Hematopoietic multipotent progenitor cell (in vitro differentiated cells): ENCODE measurements at regions not wholly inside any gene's neighbourhood (a gene's known extent, or its start where the extent isn't known, plus 50 kb on each side); places are given as distances from the start of the nearest gene placed in this dataset.

Experiments
- DNase-seq, 3 donors: peaks; one replicate each; pipeline ENCODE4 v3.0.0-alpha.2; 2011 to 2015; ENCODE audit warnings: low read depth in 2 of 3, low spot score in 2 of 3

DNA sequence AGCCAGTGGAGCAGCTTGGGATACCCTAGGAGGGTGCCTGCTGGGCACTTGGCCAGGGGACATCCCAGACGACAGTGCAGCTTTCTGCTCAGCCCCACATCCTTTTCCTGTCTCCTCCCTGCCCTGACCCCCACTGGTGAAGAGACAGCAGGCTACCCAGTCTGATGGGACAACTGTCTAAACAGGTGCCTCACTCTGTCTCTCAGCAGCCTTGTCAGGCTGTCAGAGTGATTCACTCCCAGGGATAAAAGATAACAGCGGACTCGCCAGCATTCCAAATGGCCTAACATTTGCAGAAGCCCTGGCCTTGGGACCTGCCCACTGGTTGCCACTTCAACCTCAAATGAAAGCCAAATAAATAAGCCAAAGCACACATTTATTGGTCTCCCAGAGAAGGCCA lies 318.6 kb upstream of the PLET1 start:
- DNase-seq: no peak

DNA sequence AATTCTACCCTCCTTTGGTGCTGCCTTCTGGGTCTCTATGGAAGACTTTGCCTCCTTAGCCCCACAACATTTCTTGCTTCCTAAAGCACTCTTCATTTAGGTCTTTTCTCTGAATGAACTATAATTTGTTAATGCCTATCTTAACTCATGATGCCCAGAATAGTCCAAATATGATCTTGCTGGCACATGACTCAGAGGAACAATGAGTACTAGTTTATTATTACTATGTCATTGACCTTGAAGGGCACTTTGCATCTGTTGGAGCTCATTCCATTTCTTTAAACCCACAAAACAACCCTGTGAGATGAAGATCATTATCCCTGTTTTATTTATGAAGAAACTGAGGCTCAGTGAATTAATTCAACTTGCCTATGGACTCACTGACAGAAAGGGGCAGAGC lies 320.2 kb upstream of the PLET1 start:
- DNase-seq: no peak

DNA sequence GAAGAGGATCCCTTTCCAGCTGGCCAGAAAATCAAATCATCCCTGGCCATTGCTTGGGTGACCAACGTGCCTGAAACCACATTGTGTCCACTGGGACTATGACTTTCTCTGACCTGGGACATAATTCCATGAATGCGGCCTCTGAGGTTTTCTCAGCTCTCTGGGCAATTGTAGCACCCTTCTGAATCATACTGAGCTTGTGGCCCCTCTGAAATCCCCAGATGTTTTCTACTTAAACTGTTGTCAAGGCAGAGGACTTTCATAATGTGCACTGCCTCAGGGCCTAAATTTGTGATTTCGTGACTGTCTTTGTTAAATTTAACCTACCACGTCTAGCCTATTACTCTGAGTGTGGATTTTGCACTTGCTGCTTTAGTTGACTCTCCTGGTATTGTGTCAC lies 321.1 kb upstream of the PLET1 start:
- no peak for DNase-seq

DNA sequence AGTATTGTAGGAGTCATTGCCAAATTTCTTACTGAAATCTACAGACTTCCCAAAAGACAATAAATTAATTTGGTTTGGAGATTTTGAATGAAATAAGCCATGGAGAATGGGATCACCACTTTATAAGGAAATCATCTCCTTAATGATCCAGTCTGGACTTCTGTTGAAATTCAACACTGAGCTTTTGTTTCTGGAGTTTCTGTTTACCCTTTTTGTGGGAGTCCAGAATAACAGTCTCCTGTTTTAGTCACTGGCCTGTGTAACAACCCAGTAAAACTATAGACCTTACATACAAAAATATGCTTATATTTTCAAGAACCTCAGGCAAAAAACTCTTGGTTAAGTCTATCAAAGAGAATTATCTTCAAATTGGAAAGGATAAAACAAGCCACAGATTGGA lies 321.7 kb upstream of the PLET1 start:
- no peak for DNase-seq

DNA sequence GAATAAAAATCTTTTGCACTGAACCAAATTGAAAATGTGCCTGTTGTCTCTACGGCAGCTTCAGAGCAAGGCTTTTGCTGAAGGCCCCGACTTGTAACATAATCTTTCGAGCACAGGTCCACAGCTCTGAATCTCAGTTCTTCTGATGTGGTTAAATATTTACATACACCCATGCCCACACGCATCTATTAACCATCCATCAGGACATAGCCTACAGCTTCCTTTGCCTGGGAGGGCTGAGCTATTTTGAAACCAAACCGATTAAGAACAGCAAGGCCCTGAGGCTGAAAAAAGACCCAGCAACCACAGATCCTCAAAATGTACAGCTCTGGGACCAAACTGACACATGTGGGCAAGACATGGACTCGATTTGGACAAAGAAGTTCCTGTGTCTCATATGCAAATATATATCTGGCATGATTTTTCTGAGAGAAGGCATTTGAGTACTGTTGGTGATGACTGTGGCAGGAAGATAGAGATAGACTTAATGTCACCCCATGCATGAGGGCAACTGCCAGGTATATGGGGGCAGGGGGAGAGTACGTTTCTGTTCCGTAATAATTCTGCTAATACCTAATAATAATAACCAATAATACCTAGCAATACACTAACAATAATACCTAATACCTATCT lies 322.7 kb upstream of the PLET1 start:
- no peak for DNase-seq

DNA sequence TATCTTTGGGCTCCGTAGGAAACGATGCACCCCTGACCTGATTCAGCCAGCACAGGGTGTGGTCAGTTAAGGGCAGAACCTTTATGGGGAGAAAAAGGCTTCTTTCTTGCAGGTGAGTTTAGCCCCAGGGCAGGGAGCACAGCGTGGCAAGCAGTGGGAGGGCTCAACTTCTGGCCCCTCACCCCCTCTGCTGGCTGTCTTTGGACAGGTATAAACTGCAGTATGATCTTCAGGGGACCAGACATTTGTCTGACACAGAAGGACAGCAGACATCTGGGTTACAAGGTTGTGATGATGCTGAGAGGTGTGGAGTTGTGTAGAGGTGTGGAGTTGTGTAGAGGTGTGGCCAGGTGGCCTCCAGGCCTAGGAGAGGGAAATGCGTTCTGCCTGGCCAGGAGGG lies 324.0 kb upstream of the PLET1 start:
- DNase-seq: peak in 2 of 3 donors; percentile 6 to 27

DNA sequence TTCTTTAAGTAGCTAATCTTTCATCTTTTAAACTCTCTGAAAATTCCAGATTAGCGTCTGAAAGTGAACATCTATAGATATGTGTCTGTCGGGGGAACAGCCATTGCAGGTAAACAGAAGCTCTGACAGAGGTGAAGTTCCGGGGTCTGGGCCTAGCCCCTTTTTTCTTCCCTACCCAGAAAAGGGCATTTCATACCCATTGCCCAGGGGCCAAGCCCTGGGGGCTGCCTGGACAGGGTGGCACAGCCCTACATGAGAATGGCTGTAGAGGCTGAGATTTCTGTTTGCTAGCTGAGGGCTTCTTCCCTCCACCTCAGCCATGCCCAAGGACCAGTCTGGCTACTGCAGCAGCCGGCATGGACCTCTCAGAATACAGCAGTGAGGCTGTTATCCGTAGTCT lies 327.0 kb upstream of the PLET1 start:
- no peak for DNase-seq

DNA sequence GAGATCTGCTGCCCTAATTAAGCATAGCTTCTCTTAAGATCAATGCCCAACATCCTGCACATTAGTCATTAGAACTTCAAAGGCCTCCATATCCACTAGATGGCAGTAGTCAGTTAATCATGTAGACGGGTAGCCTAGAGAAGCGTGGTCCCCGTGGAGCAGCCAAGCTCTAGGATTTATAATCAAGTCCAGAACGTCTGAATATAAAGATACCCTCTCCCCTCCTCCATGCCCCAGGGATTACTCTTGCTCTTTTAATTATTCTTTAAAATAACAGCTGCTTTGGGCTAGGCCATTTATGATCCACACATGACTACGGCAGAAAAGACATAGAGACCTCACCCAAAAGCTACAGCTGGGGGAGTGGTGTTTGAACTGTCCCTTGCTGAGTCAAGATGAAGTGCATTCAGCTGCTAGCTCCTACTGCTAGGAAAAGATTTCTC lies 327.6 kb upstream of the PLET1 start:
- peak in 2 of 3 donors; percentile 57 to 79 for DNase-seq

DNA sequence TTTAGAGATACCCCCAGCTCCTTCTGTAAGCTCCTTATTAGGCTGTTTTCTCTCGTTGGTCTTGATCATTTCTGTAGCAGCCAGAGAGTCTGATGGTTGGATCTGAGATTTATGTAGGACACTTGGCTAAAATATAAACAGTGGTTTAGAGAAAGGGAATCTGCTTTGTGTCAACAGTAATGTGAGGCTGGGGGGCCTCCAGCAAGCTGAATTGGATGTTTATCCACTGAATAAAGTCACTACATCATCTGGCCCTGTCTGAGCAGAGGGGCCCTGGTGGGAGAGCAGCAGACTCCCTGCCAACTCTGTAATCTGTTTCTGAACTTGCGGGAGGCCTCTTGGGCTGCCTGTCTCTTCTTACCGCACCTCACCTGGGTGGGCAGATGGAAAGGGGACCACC lies 328.5 kb upstream of the PLET1 start:
- DNase-seq: no peak

DNA sequence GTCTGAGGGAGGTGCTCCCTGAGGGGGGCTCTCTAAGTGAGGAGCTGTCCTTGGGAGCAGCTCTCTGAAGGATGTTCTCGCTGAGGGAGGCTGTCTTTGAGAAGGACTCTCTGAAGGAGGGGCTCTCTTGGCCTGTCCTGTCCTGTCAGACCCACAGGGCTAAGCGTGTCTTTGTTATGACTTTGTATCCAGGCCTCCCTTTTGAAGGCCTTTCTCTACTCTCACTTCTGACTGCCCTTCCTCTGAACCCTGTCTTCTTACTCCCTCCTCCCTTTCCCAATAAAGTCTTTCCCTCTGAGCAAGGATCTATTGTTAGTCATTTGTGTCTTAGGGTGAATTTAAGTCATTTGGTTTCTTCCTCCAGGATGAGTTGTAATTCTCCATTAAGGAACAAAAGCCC lies 330.1 kb upstream of the PLET1 start:
- DNase-seq: no peak

DNA sequence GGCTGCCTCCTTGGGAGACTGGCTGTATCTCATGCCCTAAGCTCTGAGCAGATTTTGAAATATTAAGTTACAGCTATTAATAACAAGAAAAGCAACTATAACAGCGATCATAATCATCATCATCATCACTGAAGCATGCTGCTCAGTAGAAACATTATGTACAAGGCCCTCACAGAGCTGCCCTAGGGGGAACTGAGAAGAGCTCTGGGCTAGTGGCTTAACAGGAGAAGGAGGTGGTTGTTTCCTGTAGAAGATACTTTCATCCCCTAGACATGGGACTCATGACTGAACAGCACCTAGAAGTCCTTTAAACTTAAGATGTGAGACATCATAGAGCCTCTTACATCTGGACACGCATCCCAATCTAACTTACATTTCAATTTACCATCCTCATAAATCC lies 332.8 kb upstream of the PLET1 start:
- DNase-seq: no peak

DNA sequence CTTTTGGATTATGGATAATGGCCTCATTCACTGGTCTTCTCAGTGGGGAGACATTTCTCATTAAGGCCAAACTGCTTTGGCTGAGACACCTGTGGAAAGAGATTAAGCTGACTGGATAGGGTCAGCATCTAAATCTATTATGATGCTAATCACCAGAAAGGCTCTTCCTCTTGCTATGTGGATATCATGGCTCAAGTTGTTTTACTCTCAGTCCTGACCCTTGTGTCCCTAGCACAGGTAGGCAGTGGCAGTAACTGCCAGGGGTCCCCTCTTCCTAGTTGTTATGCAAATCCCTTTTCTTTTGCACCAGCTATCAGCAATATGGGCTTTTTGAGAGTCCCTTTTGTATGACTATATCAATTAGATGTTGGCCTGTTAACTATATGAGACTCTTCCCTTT lies 335.7 kb upstream of the PLET1 start:
- no peak for DNase-seq

DNA sequence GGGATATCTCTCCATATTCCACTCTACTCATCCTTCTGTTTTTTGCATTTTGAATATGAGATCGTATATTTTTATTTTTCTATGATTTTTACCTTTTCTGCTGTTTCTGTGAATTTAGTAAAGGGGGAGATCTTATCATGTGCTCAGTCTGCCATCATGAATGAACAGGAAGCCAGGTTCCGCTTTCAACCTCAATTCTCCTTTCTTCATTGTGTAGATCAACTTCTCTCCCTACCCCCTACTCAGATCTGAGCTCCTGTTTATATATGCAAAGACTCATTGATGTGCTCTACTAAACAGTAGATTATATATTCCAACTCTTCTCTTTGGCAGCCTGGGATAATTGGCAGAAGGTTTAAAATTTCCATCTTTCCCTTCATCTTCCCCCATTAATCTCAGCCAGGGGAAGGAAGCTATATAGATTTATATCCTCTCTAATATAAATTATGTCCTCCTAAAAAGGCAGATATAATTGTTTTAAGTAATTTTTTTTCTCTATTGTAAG lies 336.7 kb upstream of the PLET1 start:
- DNase-seq: peak in 1 of 3 donors; percentile 1

DNA sequence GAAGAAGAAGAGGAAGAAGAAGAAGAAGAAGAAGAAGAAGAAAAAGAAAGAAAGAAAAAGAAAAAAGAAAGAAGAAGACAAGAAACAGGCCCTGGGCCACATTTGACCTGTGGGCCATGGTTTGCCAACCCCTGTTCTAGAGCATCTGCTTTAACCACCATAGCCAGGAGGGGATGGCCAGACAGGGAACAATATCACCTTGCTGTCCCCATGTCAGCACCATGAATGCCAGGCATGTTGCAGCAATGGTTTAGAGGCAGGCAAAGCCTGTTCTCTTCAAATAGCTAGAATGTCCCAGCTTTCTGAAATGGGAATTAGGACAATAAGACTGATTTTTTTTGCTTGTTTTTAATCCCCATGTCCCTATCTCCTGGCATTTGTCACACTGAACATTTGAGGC lies 338.6 kb upstream of the PLET1 start:
- no peak for DNase-seq

DNA sequence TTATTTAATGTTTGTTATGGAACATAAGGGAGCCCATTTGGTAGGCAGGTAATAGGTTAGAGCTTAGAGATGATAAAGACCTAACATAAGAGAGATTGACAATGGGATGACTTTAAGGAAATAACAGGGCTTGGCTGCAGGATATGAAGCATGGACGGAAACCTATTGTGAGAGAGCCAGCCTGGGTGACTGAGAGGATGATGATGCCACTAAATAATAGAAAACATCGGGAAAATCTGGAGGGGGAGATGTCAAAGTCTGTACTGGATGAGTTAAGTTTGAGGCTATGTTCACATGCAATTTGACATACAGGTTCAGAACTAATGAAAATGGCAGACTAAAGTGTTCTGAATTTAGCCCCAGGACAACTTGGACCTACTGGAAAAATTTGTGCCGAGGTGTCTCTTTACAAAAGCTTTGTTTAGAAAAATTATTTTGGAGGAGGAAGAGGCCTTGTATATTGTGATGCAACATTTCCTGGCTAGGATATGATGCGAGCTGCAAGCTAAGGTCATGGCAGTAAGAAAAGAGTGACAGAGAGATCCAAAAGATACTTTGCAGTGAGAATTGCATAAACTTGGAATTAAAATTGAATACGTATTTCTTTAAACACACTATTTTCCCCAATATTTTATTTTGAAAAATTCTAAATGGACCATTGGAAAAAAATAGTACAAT lies 339.3 kb upstream of the PLET1 start:
- no peak for DNase-seq

DNA sequence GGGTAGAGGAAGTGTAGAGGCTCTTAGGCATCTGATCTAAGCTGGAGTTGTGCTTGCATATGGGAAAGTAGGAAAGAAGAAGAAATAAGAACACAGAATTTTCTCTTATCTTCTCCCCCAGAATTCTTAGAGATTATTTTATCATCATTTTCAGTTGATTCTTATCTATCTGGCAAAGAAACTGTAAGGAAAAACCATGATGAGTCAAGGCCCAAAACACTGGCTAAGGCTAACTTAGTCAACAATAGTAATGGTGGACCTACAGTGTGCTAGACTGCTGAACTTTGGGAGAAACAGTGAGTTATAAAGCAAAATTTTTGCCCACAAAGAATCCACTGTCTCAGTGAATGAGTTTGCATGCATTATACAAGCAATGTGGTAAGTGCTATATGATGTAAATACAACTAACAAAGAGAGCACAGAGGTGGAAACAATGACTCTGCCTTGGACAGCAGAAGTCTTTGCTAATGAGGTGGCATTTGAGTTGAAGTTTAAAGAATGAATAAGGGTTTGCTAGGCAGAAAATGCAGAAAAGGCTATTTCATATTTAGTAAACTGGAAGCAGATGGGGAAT lies 344.5 kb upstream of the PLET1 start:
- no peak for DNase-seq

DNA sequence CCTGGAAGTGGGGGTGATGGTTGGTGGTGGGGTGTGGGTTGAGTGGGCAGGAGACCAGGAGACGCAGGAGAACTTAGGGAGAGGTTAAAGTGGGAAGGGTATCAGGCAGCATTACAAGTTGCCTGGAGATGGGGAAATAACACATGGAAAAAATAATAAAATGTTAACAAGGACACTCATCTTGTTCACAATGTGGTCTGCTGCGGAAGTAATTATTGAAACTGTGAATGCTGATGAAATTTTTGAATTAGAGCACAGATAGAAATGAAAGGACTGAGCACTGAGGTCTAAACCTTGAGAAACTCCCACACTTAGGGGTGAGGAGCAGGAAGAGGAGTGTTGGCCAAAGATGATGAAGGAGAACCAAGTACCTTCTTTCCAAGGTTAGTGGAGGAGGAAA lies 346.0 kb upstream of the PLET1 start:
- no peak for DNase-seq

DNA sequence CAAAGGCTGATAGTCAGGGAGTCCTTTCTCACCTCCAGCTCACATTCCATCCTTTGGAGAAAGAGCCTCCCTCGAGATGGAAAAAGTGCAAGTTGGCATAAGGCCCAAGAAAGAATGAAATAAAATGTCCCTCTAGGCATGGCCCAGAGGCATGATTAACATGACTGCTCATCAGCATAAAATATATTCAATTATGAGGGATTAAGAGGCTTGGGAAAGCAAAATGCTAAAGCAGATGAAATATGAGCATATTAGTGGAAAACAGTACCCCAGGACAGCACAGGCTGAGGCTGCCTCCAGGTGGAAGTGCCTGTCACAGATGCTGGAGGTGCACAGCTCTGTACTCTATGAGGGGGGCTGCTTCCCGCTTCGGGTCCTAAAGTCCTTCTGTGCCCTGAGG lies 347.8 kb upstream of the PLET1 start:
- no peak for DNase-seq

DNA sequence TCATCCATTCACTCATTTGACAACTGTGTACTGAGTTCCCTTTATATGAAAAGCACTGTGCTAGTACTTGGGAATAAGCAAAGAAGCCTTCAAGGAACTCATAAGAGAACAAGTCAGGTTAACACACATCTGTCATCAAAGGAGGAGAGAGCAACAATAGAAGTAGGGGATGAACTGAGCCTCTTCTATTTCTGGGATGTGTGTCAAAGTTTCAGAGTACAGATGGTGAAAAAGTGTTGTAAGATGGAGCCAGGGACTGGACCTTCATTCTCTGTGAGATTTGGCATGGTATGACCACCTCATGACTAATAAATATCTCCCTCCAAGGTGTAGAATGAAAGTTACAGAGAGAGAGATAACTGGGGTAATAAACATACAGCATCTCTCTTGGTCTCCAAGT lies 349.8 kb upstream of the PLET1 start:
- DNase-seq: no peak

DNA sequence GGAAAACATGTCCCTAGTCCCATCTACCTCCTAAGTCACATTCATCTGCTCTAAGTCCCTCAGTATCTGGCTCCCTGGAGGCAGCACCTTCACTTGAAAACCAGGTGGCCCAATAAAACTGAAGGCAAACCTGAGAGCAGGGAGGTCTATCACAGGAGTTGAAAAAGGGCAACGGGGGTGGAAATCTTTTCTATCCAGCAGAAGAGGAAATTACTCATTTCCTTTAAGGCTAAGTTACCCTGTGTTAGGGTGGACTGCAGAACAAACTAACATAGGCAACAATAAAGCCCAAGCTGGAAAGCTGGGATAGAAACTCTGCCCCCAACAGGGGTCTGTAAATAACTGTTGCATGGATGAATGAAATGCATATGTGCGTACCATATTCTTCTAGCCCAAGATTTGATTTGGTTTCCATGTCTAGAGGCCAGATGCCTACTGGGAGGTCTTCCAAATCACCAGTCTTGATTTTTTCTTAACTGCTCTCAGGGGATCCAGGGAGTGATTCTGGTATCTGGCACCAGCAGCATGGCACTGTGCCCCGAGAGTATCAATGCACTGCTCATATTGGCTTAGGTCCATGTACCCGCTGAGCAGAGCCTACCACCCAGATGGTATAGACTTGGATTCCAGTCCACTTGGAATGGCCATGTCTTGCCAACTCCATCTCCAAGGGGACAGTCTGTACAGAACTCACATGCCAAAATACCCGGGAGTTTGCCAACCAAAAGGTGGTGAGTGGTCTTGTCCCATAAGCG lies 350.0 kb upstream of the NCAM1 start:
- DNase-seq: no peak

DNA sequence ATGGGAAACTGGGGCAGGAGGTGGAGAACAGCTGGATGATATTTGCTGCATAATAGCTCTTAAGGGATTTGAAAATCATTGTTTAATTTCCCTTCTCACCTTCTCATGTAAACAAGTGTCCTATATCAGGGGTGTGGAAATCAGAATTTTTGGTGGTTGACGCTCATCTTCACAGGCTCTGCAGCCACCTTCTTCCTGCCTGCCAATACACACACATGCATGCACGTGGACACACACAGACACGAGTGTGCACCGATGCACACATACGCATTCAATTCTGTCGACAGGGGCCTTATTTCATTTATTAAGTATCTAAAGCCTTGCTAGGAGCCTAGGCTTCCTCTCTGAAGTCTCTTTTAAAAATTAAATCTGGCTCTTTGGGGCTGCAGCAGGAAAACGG lies 349.4 kb upstream of the NCAM1 start:
- no peak for DNase-seq
